ENCODE measurements at regions not wholly inside any gene's neighbourhood (a gene's known extent, or its start where the extent isn't known, plus 50 kb on each side); places are given as distances from the start of the nearest gene placed in this dataset.

DNA sequence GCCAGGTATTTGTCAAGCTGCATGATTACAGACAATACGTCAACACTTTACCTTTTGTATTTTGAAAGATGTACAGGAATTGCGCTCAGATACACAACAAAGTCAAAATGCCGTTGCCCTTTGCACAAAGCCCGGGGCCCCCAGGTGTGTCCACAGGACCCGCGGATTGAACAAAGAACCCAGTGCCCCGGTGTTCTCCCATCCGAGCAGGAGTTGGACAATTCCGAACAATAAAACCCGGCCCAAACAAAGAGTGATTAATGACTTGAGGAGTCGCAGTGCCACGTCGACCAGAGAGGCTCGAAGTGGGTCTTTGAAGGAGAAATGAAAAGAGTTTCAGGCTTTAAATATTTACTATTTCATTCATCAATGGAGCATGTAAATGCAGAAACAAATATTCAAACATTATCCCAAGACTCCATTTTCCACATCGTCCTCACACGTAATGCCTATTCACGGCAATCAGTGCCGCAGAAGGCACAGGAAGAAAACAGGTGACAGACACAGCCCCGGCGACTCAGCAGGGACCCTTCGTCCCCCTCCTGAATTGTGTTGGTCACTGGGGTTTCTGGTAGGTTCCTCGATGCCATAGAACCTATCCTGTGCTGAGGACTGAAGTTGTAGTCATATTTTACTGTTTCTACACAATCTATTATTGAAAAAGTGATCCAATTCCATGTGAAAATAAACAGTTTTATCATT lies 70.9 kb upstream of the MGMT start:
- no peak for DNase-seq

DNA sequence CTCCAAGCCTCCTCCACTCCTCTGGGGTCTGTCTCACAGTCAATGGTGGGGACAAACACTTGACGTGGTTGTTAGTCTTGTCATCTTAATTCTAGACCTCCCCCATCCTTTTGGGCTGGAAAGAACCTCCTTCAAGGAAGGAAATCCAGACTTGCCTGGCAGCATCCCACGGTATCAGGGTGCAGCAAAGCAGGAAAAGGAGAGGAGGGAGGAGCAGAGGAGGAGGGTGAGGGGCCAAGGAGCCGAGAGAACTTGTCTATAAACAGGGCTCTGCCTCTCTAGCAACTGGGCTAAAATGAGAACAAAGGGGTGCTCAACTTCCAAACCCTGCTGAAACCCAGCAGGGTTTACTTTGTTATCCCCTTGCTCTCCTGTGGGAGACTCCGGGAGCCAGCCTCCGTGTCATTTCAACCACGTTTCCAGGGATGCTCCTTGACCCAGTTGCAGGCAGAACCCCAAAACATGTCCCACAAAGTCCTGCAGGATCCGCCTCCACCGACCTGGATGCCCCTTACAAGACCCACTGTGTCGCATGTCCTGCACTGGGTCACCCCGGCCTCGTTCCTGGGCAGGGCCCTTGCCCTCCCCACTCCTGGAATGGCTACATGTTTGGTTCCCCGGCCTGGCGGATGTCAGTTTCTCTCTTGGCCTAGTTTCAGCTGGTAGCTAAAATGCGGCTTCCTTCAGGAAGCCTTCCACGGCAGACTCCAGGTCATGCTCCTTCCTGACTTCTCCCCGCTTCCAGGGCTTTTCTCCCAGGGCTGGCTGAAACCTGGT lies 69.7 kb upstream of the MGMT start:
- no peak for DNase-seq

DNA sequence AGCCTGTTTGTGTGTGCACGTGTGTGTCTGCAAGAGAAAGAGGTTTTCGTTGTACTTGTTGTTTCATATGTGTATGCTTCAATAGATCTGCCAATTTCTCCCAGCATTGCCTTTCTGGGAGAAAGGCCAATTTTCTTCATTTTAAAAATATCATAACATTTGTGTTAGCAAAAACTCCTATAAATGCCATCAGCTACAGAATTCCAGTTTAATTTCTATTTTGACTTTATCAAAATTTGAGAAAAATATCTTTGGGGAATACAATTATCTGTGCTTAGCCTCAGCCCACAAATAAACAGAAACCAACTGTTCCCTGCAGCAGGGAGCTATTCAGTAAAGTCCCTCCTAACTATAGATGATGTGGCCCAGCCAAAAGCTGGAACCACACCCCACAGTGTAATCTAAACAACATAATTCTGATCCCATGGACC lies 68.3 kb upstream of the MGMT start:
- no peak for DNase-seq

GRCh38 chr10:129400426-129400825 lies 66.6 kb upstream of the MGMT start:
- no peak for DNase-seq

DNA sequence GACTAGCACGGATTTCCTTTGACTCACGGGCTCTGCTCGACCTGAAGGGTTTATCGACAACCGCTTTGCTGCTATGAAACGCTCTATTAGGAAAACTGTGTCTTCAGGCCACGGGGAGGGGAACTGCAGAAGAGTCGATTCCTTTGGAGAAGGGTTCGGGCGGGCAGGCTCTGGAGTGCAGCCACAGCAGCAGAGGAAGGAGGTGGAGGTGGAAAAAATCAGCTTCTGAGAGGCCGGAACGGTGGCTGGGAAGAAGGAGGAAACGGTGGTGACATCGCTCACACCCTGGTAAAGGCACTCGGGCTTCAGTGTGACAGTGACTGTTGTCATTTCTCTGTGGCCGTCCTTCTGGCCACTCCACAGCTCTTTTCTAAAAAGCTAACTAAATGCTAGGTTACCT lies 64.6 kb upstream of the MGMT start:
- DNase-seq, result no peak

DNA sequence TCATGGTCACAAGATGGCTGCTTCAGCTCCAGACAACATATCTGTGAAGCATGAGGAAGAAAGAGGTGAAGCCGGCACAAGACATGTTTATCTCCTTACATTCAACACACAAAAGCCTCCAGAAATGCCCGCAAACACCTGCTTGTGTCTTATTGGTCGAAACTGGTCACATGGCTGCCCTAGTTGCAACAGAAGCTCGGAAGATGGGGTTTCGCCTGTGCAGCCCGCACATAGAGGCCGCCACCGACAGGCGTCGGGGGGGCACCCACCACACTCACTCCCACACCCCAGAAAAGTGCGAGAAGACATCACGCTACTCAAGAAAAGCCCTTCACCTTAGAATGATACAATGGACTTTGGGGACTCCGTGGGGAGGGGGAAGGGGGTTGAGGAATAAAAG lies 63.0 kb upstream of the MGMT start:
- DNase-seq, result no peak

DNA sequence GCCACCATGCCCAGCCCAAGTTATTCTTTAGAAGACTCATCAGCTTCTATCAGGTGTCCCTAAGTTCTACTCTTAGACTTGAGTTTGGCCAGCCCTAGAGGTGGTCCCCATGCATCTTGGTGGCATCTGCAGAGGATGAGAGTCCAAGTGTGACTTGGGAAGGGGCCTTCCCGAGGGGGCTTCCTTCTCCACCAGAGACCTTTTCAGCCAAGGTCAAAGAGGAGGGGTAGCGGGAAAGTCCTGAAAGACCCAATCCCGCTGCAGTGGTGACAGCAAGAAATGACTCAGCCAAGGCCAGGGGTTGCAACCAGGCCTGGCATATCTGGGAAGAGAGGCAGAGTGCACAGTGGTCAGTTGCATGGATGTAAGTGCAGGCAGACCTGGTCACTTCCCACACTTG lies 61.7 kb upstream of the MGMT start:
- DNase-seq, result no peak

DNA sequence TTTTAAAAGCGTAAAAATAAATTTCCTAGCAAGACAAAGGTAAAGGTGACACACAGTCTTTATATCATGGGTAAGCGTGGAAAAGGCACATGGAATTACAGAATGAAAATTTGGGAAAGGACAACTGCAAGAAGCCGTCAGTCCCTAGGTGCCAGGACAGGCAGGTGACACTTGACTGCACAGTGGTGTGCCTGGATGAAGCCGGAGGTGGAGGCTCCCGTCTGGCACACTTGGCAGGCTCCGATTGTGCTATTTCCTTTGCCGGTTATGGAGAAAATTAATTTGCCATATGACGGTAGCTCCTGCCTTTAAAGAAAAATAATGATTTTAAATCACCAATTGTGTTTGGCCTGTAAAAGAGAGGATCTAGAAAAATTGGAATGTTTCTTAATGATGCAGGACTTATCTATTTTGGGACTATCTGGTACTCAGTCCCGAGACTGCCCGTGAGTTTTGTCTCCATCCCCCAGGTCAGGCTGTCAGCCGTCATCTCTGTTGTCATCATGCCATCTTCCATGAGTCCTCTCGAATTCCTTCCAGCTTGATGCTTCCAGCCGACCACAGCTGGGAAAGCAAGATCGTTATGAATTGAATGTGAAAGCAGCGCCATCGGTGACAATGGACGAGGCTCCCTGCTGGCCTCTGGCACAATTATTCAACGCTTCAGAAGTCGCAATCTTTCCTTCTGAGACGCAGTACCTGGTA lies 56.2 kb upstream of the MGMT start:
- no peak for DNase-seq

DNA sequence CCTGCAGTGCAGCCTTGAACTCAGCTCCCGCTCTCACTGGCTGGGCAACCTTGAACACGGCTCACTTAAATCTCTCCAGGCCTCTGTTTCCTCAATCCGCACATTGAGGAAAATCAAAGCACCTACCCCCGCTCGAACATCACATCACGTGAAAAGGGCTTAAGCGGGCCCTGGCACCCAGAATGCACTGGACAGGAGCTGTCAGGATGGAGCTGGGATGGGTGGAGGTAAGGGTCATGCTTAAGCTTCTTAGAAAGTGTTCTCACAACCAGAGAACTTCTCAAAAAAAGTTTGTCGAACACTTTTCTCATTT lies 55.7 kb upstream of the MGMT start:
- no peak for DNase-seq

GRCh38 chr10:129411772-129412171 lies 55.3 kb upstream of the MGMT start:
- DNase-seq, result no peak

- DNase-seq, result no peak
Observed at GRCh38 chr10:129413024-129413423, 54.0 kb upstream of the MGMT start.

GRCh38 chr10:129415215-129416140 lies 51.6 kb upstream of the MGMT start:
- DNase-seq, result no peak

GRCh38 chr10:129416155-129416554 lies 50.9 kb upstream of the MGMT start:
- no peak for DNase-seq

- no peak for DNase-seq
Observed at GRCh38 chr10:129416956-129417765, 49.9 kb upstream of the MGMT start.
